ENCODE measurements at regions not wholly inside any gene's neighbourhood (a gene's known extent, or its start where the extent isn't known, plus 50 kb on each side); places are given as distances from the start of the nearest gene placed in this dataset.
A peak's percentile ranks its signal among the peaks of the same experiment; 100 is the strongest.

DNA sequence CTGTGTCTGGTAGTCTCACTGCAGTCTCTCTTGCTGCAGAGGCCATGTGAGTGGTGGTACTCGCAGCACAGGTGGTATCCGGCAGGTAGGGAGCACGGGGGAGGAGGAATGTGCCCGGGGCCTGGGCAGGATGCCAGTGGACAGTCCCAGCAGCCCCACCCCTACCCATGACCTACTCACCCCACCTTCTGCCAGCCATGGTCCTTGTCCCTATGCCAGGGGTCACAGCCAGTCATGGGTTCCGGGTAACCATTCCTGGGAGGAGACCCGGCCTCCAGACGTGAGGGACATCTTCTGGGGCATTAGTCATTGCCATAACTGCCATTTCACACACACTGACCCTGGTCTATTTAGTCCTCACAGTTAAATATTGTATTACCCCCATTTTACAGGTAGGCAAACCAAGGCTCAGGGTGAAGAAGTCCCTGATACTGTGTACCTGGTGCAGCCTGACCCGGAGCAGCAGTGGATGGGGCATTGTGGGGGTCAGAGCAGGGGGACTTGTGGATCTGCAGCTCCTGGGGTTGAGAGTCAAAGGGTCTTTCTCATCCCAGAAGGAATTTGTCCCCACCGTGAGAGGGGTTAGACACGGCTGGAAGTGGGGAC lies 58.8 kb upstream of the TAC4 start:
- H3K4me3 ChIP-seq (ENCODE audit: low read length) = no peak overlapping the region
- TF ChIP-seq, protein P1, sequence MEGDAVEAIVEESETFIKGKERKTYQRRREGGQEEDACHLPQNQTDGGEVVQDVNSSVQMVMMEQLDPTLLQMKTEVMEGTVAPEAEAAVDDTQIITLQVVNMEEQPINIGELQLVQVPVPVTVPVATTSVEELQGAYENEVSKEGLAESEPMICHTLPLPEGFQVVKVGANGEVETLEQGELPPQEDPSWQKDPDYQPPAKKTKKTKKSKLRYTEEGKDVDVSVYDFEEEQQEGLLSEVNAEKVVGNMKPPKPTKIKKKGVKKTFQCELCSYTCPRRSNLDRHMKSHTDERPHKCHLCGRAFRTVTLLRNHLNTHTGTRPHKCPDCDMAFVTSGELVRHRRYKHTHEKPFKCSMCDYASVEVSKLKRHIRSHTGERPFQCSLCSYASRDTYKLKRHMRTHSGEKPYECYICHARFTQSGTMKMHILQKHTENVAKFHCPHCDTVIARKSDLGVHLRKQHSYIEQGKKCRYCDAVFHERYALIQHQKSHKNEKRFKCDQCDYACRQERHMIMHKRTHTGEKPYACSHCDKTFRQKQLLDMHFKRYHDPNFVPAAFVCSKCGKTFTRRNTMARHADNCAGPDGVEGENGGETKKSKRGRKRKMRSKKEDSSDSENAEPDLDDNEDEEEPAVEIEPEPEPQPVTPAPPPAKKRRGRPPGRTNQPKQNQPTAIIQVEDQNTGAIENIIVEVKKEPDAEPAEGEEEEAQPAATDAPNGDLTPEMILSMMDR (IDR thresholded peaks at IDR 0.05; ENCODE audit: insufficient read depth, low read depth, low read length, missing control alignments) = no peak
- no peak for DNase-seq (ENCODE audit: low read depth)

DNA sequence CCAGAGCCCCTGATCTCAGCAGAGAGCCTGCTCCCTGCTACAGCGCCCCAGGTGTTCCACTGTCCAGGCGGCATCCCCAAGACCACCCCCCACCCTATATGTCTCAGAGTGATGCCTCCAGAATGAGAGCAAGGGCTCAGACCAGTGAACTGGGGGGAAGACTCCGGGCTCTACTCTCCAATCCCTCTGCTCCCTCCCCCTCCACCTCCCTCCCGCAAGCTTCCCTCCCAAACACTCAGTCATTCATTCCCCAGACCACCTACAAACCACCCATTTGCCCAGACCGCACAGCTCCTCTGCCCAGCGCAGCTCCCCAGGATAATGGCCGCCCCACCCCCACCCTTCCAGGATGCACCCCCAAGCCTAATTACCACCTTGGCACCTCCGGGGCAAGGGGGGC lies 59.4 kb upstream of the TAC4 start:
- no peak for DNase-seq (ENCODE audit: low read depth)
- no peak overlapping the region for H3K4me3 ChIP-seq (ENCODE audit: low read length)
- TF ChIP-seq, protein P1 (IDR thresholded peaks at IDR 0.05; ENCODE audit: insufficient read depth, low read depth, low read length, missing control alignments) = no peak

DNA sequence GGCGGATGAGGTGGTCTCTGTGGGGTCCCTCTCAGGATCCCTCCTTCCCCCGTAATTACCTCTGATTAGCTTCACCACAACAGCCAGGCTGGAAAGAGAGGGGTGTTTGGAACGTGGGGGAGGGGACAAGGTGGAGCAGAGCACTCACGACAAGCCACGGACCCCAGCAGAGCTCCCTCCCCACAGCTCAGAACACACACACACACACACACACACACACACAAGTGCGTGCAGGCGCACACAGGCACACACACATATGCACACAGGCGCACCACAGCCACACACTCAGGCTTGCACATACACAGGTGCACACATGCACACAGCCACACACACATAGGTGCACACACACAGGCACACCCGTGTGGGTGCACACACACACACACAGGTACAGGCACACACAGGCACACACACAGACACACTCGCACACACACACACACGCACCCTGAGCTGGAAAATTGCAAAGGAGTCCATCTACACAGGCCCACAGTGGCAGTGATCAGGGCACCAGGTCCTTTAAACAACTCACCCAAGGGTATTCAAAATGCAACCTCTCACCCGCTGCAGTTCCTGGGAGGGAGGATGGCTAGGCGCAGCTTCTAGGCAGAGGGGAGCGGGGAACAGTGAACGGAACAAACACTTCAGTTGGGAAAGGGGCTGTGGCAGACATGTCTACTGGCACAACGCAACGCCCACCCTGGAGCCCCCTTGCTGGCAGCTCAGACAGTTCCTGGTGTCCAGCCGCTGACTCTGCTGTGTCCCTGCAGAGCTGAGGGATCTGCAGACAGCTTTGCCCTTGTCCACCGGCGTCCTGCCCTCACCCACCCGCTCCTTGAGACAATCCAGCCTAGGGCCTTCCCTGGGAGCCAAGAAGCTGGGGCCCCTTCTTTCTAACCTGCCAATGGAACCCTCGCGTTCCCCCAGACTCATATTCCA lies 59.9 kb upstream of the DLX4 start:
- DNase-seq (ENCODE audit: low read depth) = no peak
- TF ChIP-seq, protein P1 (IDR thresholded peaks at IDR 0.05; ENCODE audit: insufficient read depth, low read depth, low read length, missing control alignments) = no peak
- H3K4me3 ChIP-seq (ENCODE audit: low read length) = no peak overlapping the region

DNA sequence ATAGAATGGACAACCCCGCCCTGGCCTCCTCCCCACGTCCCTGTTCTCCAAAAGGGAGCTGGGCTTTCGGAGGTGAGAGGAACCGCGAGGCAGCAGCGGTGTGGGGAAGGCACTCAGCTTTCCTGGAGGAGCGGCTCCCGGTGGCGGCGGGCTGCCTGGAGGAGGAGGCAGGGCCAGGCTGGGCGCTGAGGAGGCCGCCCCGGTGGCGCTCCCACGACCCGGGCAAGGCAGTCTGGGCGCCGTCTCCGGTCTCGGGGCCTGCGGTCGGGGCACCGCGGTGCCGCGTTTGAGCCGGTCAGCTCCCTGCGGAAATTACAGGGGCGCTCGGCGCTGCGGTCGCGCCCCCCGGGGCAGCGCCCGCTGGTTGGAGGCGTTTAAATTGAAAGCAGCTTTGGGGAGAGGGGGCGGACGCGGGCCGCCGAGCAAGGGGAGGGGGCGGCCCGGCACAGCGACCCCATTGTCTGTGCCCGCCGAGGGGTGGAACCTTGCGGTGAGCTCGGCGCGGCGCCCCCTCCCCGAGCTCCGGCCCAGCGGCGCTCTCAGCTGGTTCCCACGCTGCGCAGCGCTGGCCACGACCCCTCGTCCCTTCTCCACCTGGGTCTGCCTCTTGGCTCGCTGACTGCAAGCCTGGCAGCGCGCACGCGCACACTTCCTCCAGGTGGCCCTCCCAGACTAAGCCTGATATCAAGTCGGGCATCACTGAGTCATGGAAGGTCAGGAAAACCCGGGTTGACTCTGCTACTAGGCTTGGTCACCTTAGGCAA lies 58.7 kb upstream of the DLX4 start:
- TF ChIP-seq, protein P1 (IDR thresholded peaks at IDR 0.05; ENCODE audit: insufficient read depth, low read depth, low read length, missing control alignments) = no peak
- DNase-seq (ENCODE audit: low read depth) = peak; percentile 66
- no peak overlapping the region for H3K4me3 ChIP-seq (ENCODE audit: low read length)

DNA sequence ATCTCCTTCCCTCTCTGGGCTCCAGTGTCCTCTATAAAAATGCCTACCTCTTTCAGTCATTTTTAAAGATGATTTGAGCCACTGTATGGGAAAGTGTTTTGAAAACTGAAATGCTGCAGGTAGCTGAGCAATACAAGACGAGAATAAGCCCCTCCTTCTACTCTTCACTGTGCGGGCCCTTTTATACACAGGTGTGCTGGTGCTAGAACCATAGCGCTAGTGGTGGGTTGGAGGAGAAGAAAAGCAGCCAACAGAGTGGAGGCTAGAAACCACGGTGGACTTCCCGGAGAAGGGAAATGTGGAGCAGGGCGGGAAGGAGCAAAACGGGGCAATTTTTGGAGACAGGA lies 58.2 kb upstream of the DLX4 start:
- DNase-seq (ENCODE audit: low read depth) = no peak
- no peak overlapping the region for H3K4me3 ChIP-seq (ENCODE audit: low read length)
- TF ChIP-seq, protein P1 (IDR thresholded peaks at IDR 0.05; ENCODE audit: insufficient read depth, low read depth, low read length, missing control alignments) = no peak

DNA sequence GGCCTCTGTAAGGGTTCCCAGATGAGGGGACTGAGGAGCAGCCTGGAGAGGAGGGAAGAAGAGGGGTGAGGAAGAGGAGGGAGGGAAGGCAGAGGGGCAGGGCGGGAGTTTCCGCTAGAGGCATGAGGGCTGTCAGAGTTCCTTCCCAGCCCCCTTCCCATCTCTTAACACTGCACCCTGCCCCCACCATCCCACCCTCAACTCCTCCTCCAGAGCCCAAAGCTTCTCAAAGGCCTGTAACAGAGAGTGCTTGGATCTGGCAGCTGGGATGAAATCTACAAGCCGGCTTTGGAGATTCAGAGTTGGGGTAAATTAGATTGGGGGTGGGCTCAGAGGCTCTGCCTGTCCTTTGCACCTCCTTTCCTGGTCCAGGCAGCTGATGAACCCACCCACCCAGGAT lies 57.3 kb upstream of the DLX4 start:
- H3K4me3 ChIP-seq (ENCODE audit: low read length) = no peak overlapping the region
- DNase-seq (ENCODE audit: low read depth) = no peak
- TF ChIP-seq, protein P1 (IDR thresholded peaks at IDR 0.05; ENCODE audit: insufficient read depth, low read depth, low read length, missing control alignments) = no peak

Data from epithelial cell of esophagus (primary cell).